Psoas muscle (tissue), 7 donors: ENCODE measurements at regions not wholly inside any gene's neighbourhood (a gene's known extent, or its start where the extent isn't known, plus 50 kb on each side); places are given as distances from the start of the nearest gene placed in this dataset.

ENCODE experiments used
- ATAC-seq, 4 donors: fragments of 200-7000 bp; cut with Tn5 transposase; one replicate each; pipeline ENCODE4 v1.9.1; 2020; ENCODE audit warnings: moderate library complexity in 3 of 4, mild to moderate bottlenecking in 2 of 4
- DNase-seq, 2 donors: peaks; one replicate each; pipeline ENCODE4 v3.0.0-alpha.2; 2020
- H3K27ac ChIP-seq: fragments of 200-600 bp; one replicate; pipeline ENCODE4 v1.8.0; 2022
- H3K27me3 ChIP-seq, 3 donors: fragments of 200-600 bp in 1 of 3; one replicate each; pipeline versions ENCODE4 v1.6.1 to v1.8.0; 2013 to 2022; ENCODE audit warnings: low read length in 2 of 3, mild to moderate bottlenecking in 2 of 3, moderate library complexity in 1 of 3; ENCODE audit not compliant: insufficient read depth in 3 of 3
- H3K36me3 ChIP-seq, 2 donors: fragments of 200-600 bp in 1 of 2; one replicate each; pipeline versions ENCODE4 v1.6.1 to v1.8.0; 2013 to 2022; ENCODE audit warnings: low read depth in 1 of 2, mild to moderate bottlenecking in 1 of 2, moderate library complexity in 1 of 2; ENCODE audit not compliant: insufficient read depth in 1 of 2
- H3K4me1 ChIP-seq: fragments of 200-600 bp; one replicate; pipeline ENCODE4 v1.8.0; 2022
- H3K4me3 ChIP-seq: fragments of 200-600 bp; one replicate; pipeline ENCODE4 v1.8.0; 2022; ENCODE audit warnings: mild to moderate bottlenecking
- H3K9me3 ChIP-seq: fragments of 200-600 bp; one replicate; pipeline ENCODE4 v1.8.0; 2022
- WGBS, 3 donors: extraction: QIAGEN DNeasy Blood & Tissue Kit; methylation state at CpG; one replicate each; pipeline versions ENCODE4 v1.1.6 to v1.1.7; 2013; 5-methylcytosine and 5-hydroxymethylcytosine counted together
- intact Hi-C, 2 donors: fragments of 100-400 bp; cut with DNase I; formaldehyde crosslinking; loops; one replicate each; pipeline versions ENCODE4 v1.11.0 to v1.14.2; 2022
- TF ChIP-seq, protein P1 (sequence below): fragments of 200-600 bp; IDR thresholded peaks from one replicate; pipeline ENCODE4 v1.8.0; 2022; ENCODE audit warnings: antibody characterized with exemption
- donor health status: healthy with polysubstance abuse.
- donor health status: DM: no; HTN: no; CAD: no; lungs with moderate emphysema.
- donor health status: Bipolar disorder and iron deficiency.
- donor health status: healthy.
- donor health status: DM: yes; HTN: yes; CAD: no.
- donor health status: DM: no; HTN: no; CAD: no.
- donor health status: DM: yes; HTN: yes; CAD: no.

DNA sequence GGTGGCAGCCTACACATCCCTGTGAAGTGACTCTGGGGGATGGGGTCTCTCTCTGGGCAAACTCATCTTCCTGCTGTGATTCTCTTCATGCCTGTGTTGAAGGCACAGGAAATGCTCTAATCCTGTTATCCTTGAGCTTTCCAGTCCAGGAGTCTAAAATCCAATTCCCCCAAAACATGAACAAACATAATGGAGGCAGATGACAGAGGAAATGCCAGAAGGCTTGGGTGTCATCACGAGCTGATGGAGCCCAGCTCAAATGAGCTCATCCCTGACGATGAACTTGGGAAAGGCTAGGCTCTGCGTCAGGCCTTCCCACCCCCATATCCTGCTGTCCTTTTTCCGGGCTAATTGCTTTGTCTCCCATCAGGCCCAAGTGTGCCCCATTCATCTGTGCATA is 165.9 kb upstream of the PODXL start:
- Histone ChIP-seq H3K27me3 (no peaks in the 10 kb centered on the region), H3K4me3 (no peak overlapping the region), H3K36me3 (no peaks in the 10 kb centered on the region), H3K27ac (no peak overlapping the region), H3K4me1 (no peaks in the 10 kb centered on the region), H3K9me3 (no peaks in the 10 kb centered on the region)
- intact Hi-C loops: no loop called here
- TF ChIP-seq, protein P1, sequence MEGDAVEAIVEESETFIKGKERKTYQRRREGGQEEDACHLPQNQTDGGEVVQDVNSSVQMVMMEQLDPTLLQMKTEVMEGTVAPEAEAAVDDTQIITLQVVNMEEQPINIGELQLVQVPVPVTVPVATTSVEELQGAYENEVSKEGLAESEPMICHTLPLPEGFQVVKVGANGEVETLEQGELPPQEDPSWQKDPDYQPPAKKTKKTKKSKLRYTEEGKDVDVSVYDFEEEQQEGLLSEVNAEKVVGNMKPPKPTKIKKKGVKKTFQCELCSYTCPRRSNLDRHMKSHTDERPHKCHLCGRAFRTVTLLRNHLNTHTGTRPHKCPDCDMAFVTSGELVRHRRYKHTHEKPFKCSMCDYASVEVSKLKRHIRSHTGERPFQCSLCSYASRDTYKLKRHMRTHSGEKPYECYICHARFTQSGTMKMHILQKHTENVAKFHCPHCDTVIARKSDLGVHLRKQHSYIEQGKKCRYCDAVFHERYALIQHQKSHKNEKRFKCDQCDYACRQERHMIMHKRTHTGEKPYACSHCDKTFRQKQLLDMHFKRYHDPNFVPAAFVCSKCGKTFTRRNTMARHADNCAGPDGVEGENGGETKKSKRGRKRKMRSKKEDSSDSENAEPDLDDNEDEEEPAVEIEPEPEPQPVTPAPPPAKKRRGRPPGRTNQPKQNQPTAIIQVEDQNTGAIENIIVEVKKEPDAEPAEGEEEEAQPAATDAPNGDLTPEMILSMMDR: no peak
- DNase-seq: no peak
- 43 to 68% (median 52%) methylated on average over 4 of the region's 4 CpGs for WGBS, 3 donors
- ATAC-seq: no peak

DNA sequence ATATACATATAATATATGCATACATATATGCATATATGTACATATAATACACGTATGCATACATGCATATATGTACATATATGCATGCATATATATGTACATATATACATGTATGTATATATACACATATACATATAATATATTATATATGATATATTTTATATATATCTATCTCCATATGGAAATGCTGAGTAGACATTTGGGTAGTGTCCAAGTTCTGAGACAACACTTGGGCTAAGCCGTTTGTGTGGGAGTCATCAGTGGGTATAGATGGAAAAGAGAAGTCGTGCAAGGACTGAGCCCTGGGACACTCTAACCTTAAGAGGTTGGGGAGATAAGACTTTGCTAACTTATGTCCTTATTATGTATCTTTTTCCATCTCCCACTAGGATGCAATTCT is 165.2 kb upstream of the PODXL start:
- H3K36me3 ChIP-seq: no peaks in the 10 kb centered on the region
- no peak for DNase-seq
- H3K27ac ChIP-seq: no peak overlapping the region
- no peak overlapping the region for H3K4me3 ChIP-seq
- 47 to 62% (median 58%) methylated on average over 3 of the region's 3 CpGs for WGBS, 3 donors
- H3K4me1 ChIP-seq: no peaks in the 10 kb centered on the region
- no peaks in the 10 kb centered on the region for H3K9me3 ChIP-seq
- intact Hi-C loops: no loop called here
- no peak for ATAC-seq
- no peaks in the 10 kb centered on the region for H3K27me3 ChIP-seq
- TF ChIP-seq, protein P1: no peak

DNA sequence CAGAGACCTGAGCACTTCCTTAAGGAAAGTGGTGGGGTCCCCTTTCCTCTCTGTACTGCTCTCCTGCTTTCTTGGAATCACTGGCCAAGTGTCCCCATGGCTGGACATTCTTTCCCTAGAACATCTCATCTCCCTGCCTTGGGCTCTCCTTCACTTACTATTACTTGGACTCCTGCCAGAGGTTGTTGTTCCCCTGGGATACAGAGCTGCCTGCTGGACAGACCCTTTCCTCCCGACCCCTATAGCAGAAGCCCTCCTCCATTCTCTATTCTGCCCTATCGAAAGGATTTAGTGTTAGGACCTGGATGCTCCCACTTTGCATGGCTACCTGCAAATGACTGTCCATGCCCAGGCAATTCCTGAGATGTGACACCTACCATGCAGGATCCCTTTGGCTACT is 164.3 kb upstream of the PODXL start:
- no peaks in the 10 kb centered on the region for H3K4me1 ChIP-seq
- no peak for ATAC-seq
- intact Hi-C loops: no loop called here

DNA sequence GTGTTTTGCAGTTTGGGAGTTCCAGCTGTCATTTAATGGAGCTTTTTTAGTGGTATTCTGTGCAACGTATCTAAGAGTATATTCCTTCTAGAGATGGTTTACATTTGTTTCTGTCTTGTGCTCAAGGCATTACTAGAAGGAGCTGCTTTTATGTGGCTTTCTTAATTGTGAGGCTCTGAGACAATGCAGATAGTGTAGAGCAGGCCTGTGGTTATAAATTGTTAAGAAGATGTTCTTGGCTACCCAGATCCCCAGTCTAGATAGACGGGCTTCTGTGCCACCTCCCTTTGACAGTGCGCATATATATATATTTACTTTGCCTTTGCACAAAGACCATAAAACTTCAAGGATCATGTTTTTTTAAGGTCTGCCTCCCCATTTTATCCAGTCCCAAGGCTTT is 160.8 kb upstream of the PODXL start:
- Histone ChIP-seq H3K27ac (no peak overlapping the region), H3K27me3 (no peaks in the 10 kb centered on the region), H3K4me3 (no peak overlapping the region), H3K9me3 (no peaks in the 10 kb centered on the region), H3K36me3 (no peaks in the 10 kb centered on the region), H3K4me1 (no peaks in the 10 kb centered on the region)
- TF ChIP-seq, protein P1: no peak
- WGBS, 3 donors: 78 to 85% (median 82%) methylated on average over 3 of the region's 3 CpGs
- intact Hi-C loops: no loop called here
- DNase-seq (no peak), ATAC-seq (no peak)

More for the DNA sequence above, 164.3 kb upstream of the PODXL start:
- Histone ChIP-seq H3K27ac (no peak overlapping the region), H3K27me3 (no peaks in the 10 kb centered on the region), H3K4me3 (no peak overlapping the region), H3K36me3 (no peaks in the 10 kb centered on the region), H3K9me3 (no peaks in the 10 kb centered on the region)
- no peak for DNase-seq
- 47 to 70% (median 69%) methylated on average over 2 of the region's 2 CpGs for WGBS, 3 donors
- TF ChIP-seq, protein P1: no peak

DNA sequence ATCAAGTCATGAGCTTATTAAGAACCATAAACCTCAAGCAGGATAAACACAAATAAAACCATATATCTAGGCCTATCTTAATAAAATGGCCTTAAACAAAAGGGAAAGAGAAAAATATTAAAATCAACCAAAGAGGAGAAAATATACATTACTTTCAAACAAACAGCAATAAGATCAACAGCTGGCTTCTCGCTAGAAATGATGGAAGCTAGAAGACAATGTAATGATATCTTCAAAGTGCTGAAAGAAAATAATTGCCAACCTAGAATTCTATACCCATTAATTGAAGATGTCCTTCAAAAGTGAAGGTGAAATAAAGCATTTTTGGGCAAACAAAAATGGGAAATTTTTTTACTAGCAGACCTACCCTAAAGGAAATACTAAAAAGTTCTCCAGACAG is 142.9 kb upstream of the PODXL start:
- no peak for DNase-seq
- WGBS, 3 donors: 88 to 92% (median 91%) methylated on average over 1 of the region's 1 CpG
- H3K27ac ChIP-seq: no peak overlapping the region
- no peaks in the 10 kb centered on the region for H3K4me1 ChIP-seq
- ATAC-seq: no peak
- H3K9me3 ChIP-seq: peaks cover 16% of the 10 kb centered on the region
- TF ChIP-seq, protein P1: no peak
- intact Hi-C loops: loop anchor here (10.0 kb wide), 2 partner anchors 555 to 885 kb away; no protein-coding TSS in a partner anchor
- H3K27me3 ChIP-seq: peaks cover 0 to 3% (median 0%) of the 10 kb centered on the region in 3 donors
- H3K36me3 ChIP-seq: no peaks in the 10 kb centered on the region
- no peak overlapping the region for H3K4me3 ChIP-seq
